ENCODE measurements at regions not wholly inside any gene's neighbourhood (a gene's known extent, or its start where the extent isn't known, plus 50 kb on each side); places are given as distances from the start of the nearest gene placed in this dataset.

GRCh38 chr17:73968680-73969079 lies 234.8 kb upstream of the RPL38 start:
- no peak for TF ChIP-seq CTCF (conservative IDR thresholded peaks at IDR 0.05; ENCODE audit: low read depth, low read length)
- no peak overlapping the region for H3K4me3 ChIP-seq (ENCODE audit: low read depth, low read length)
- no peak for DNase-seq (ENCODE audit: low read depth)

GRCh38 chr17:73969956-73970355 lies 233.5 kb upstream of the RPL38 start:
- DNase-seq (ENCODE audit: low read depth) = no peak
- TF ChIP-seq CTCF (conservative IDR thresholded peaks at IDR 0.05; ENCODE audit: low read depth, low read length) = no peak
- no peak overlapping the region for H3K4me3 ChIP-seq (ENCODE audit: low read depth, low read length)

- TF ChIP-seq CTCF (conservative IDR thresholded peaks at IDR 0.05; ENCODE audit: low read depth, low read length) = no peak
- H3K4me3 ChIP-seq (ENCODE audit: low read depth, low read length) = no peak overlapping the region
- no peak for DNase-seq (ENCODE audit: low read depth)
Observed at GRCh38 chr17:73971127-73971526, 232.4 kb upstream of the RPL38 start.

- TF ChIP-seq CTCF (conservative IDR thresholded peaks at IDR 0.05; ENCODE audit: low read depth, low read length) = no peak
- DNase-seq (ENCODE audit: low read depth) = no peak
- H3K4me3 ChIP-seq (ENCODE audit: low read depth, low read length) = no peak overlapping the region
Observed at GRCh38 chr17:73972056-73972455, 231.4 kb upstream of the RPL38 start.

- TF ChIP-seq CTCF (conservative IDR thresholded peaks at IDR 0.05; ENCODE audit: low read depth, low read length) = no peak
- no peak overlapping the region for H3K4me3 ChIP-seq (ENCODE audit: low read depth, low read length)
Observed at GRCh38 chr17:73972901-73973300, 230.6 kb upstream of the RPL38 start.

GRCh38 chr17:73973586-73974409 lies 229.7 kb upstream of the RPL38 start:
- DNase-seq (ENCODE audit: low read depth) = no peak
- no peak for TF ChIP-seq CTCF (conservative IDR thresholded peaks at IDR 0.05; ENCODE audit: low read depth, low read length)
- no peak overlapping the region for H3K4me3 ChIP-seq (ENCODE audit: low read depth, low read length)

More at GRCh38 chr17:73972901-73973300, 230.6 kb upstream of the RPL38 start:
- no peak for DNase-seq (ENCODE audit: low read depth)

- no peak overlapping the region for H3K4me3 ChIP-seq (ENCODE audit: low read depth, low read length)
- no peak for TF ChIP-seq CTCF (conservative IDR thresholded peaks at IDR 0.05; ENCODE audit: low read depth, low read length)
- no peak for DNase-seq (ENCODE audit: low read depth)
Observed at GRCh38 chr17:73974536-73974935, 228.9 kb upstream of the RPL38 start.
